HG02588 (cell line): ENCODE measurements at regions not wholly inside any gene's neighbourhood (a gene's known extent, or its start where the extent isn't known, plus 50 kb on each side); places are given as distances from the start of the nearest gene placed in this dataset.

Experiments
- ATAC-seq: cut with Tn5 transposase; IDR thresholded peaks from one replicate; pipeline ENCODE4 v1.9.1; 2021; ENCODE audit warnings: mild to moderate bottlenecking, moderate library complexity; ENCODE audit not compliant: unreplicated experiment

- ATAC-seq, result no peak
Measured at GRCh38 chr12:68449196-68449595, 117.0 kb upstream of the MDM1 start.

GRCh38 chr12:68450947-68451260 lies 118.7 kb upstream of the MDM1 start:
- peak; percentile 45 for ATAC-seq

DNA sequence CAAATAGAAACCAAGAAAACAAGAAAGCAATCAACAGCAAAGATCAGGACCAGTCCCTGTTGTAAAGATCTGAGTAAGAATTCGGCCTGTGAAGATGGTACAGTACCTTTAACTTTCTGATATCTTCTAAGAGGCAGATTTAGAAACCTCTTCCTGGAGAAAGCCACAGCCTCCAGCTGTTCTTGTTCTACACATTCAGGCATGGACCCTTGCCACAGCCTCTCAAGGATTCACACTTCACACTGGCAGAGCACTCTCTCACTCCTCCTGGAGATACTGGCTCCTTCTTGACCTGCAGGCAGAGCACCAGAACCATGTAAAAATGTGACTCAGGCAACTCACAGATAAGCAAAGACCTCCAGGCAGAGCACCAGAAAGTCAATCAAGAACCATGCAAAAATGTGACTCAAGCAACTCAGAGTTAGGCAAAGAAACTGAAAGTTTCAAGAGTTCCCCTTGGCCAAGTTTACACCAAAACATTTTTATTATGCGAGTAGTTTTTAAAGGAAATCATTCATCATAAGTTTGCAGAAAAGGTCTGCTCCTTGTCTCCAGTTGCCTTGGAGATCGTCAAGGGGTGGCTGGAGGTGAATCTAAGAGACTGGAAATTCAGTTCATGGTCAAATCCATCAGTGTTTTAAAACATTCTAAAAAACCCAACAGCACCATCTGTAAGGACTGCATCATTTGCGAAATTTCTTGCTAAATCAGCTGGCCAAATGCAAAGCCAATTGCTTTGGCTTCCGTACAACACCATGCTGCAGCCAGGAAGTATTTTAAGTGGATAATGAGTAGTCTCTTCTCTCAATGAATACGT lies 119.3 kb upstream of the MDM1 start:
- peak; percentile 64 for ATAC-seq

GRCh38 chr12:68452078-68452715 lies 120.0 kb upstream of the MDM1 start:
- no peak for ATAC-seq

DNA sequence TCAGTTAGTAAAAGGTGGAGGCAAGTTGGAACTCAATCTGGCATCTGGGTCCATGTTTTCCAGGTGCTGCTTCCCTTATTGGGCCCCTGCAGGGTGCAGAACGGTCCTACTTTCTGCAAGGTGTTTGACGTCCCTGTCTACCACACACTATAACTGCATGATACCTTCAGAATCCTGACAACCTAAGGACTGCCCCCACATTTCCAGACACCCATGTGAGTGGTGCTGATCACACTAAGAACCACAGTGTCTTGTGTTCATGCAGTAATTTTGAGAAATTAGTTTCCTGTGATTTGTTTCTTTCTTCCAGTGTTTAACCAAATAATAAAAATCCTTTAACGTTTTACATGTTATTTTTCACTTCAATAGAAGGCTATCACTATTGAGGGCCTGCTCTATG lies 121.1 kb upstream of the MDM1 start:
- ATAC-seq, result no peak

GRCh38 chr12:68453876-68454275 lies 121.7 kb upstream of the MDM1 start:
- no peak for ATAC-seq

DNA sequence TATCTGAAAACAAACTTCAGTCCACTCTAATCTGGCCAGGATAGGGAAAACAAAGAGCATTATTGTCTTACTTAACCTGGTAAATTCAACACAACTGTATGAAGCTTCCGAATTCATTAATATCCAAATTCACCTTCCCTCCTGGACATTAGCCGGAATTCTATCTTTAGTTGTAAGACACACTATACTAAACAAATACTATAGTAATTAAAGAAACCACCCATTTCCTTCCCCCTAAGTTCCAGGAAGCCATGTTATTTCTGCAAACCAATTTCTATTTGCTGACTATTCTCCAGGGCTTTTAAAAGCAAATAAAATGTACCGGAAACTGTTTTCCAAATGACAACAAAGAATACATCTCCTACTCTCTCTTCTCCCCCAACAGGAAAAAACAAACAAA lies 122.7 kb upstream of the MDM1 start:
- no peak for ATAC-seq

GRCh38 chr12:68455691-68456345 lies 123.7 kb upstream of the MDM1 start:
- ATAC-seq, result no peak

DNA sequence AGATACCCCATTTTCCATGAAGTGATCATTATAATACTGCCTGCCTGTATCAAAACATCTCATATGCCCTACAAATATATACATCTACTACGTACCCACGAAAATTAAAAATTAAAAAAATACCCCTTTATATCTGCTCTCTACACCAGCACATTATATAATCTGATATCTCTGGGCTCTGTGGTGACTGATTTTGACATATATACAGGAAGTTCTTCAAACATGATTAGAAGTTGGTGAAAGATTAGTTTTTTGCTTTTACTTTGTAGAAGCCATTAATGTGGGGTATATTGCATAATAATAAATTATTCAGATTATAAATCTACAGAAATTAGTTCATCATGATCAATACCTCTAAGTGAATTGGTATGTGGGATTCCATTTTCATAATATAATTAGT lies 126.7 kb upstream of the MDM1 start:
- no peak for ATAC-seq

DNA sequence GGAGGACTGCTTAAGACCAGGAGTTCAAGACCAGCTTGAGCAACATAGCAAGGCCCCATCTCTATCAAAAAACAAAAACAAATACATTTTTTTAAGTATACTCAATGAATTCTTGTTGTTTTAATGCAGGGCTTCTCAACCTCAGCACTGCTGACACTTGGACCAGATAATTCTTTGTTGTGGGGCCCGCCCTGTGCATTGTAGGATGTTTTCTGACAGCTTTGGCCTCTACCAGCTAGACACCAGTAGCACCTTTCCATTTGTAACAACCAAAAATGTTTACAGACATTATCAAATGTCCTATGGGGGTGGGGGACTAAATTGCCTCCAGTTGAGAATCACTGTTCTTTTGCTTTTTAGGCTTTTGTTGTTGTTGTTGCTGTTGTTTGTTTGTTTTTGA lies 128.1 kb upstream of the MDM1 start:
- ATAC-seq, result no peak

GRCh38 chr12:68461645-68462044 lies 129.5 kb upstream of the MDM1 start:
- no peak for ATAC-seq

DNA sequence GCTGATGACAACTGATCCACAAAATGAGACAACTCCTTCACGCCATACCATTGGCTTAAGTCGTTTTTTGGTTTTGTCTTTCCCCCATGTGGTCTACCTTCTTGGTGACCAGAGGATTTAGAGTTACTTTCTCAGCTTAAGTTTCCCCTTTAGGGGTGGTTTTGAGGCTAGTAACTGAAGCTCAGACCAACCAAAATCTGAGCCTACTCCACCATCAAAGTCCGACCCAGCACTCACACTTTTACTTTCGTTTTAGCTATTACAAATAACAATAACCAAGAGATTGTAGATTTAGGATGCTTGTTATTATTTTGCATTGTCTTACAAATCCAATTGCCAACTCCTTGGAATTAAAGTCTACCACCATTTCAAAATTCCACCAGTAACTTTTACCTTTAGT lies 130.6 kb upstream of the MDM1 start:
- no peak for ATAC-seq

DNA sequence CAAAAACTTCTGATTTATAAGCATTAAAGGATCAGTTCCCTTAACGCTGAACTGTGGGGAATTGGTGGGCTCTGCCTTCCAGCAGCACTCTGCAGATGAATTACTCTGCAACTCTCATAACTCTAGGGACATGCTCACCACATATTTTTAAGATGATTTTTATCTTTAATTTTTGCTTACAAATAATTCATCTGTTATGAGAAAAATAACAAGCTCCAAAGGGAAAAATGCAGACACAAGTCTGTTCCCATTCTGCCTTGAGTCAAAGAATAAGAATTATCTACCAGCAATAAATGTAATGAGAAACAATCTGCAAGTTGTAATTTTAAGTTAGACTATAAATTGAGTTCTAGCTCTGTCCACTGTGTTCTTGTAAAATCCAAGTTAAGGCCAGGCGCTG lies 133.1 kb upstream of the MDM1 start:
- ATAC-seq, result no peak

DNA sequence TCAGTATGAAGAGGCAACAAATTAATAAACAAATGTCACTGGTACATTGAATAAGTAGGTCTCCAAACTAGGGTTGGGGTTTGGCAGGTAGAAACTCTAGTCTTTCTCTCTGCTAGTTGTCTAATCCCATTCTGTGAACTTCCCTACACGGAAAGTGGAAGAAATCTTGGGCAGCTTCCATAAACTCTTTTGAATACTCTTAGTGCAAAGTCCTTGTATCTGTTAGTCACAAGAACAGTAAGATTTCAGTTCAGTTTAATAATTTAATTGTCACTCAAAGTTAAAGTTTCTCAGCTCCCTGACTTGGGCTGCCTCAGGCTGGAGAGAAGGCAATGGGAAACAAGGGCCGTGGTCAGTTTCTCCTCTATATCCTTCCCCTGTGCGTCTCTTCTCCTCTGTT lies 135.4 kb upstream of the MDM1 start:
- ATAC-seq, result no peak

GRCh38 chr12:68468036-68468435 lies 135.9 kb upstream of the MDM1 start:
- ATAC-seq, result no peak

- ATAC-seq, result no peak
Measured at GRCh38 chr12:68469113-68469512, 137.0 kb upstream of the MDM1 start.

DNA sequence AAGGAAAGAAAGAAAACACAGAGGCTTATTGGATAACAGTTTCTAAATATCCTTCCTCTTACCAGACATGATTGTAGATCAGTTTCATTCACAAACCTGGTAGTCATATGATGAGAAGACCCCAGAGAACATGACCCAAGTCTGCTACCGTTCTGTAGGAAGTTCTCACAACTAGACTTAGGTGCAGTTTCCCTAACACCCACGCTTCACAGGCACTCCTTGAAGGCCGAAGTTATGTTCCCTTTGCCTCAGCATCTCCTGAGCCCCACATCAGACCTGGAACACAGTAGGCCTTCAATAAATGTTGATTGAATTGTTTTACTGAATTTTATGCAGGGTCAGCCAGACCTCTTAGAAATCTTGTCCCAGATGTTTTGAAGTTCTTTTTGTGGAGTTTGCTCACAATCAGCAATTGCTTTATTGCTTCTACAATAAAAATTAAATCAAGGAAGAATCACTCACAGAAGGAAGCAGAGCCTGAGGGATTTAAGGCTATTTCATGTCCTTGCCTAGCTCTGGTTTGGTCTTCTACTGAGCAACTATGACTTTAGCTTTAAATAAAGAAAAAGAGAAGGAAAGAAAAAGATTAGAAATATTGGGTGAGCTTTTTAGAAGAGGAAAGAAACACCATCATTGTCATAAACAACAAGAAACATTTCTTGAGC lies 138.6 kb upstream of the MDM1 start:
- no peak for ATAC-seq

- no peak for ATAC-seq
Measured at GRCh38 chr12:68474467-68475204, 136.1 kb upstream of the RAP1B start.

- ATAC-seq, result no peak
Measured at GRCh38 chr12:68476794-68477193, 133.9 kb upstream of the RAP1B start.

GRCh38 chr12:68477261-68477772 lies 133.4 kb upstream of the RAP1B start:
- no peak for ATAC-seq

GRCh38 chr12:68477906-68478305 lies 132.8 kb upstream of the RAP1B start:
- ATAC-seq, result no peak
